HL-60 (cell line): ENCODE measurements at regions not wholly inside any gene's neighbourhood (a gene's known extent, or its start where the extent isn't known, plus 50 kb on each side); places are given as distances from the start of the nearest gene placed in this dataset.

Experiments
- DNase-seq, 2 experiments: peaks; one replicate each; pipeline ENCODE4 v3.0.0-alpha.2; 2010 to 2020; ENCODE audit warnings: low read depth in 1 of 2, low spot score in 1 of 2
- H3K27ac ChIP-seq: fragments of 250-450 bp; sonication (Bioruptor Pico); replicated peaks from 2 replicates; pipeline ENCODE4 v1.5.1; 2020; ENCODE audit warnings: mild to moderate bottlenecking, moderate library complexity
- H3K27me3 ChIP-seq: fragments of 250-450 bp; sonication (Bioruptor Pico); 2 replicates; pipeline ENCODE4 v1.5.1; 2021; ENCODE audit warnings: mild to moderate bottlenecking, moderate library complexity; ENCODE audit not compliant: insufficient read depth, poor library complexity, severe bottlenecking
- H3K4me3 ChIP-seq: replicated peaks from 2 replicates; pipeline ENCODE4 v1.5.1; 2011; ENCODE audit warnings: mild to moderate bottlenecking, control low read depth, low read length; ENCODE audit not compliant: insufficient read depth
- CTCF ChIP-seq: IDR thresholded peaks from one replicate; pipeline ENCODE4 v1.5.1; 2011; ENCODE audit warnings: low read length, control low read depth, inconsistent platforms; ENCODE audit not compliant: insufficient read depth
- GABPA ChIP-seq: IDR thresholded peaks from 2 replicates; pipeline ENCODE4 v1.6.1; 2012; ENCODE audit warnings: low read depth
- POLR2AphosphoS5 ChIP-seq: IDR thresholded peaks from 2 replicates; pipeline ENCODE4 v1.6.1; 2012; ENCODE audit warnings: low read depth
- REST ChIP-seq: IDR thresholded peaks from 2 replicates; pipeline ENCODE4 v1.6.1; 2012; ENCODE audit warnings: low read depth; ENCODE audit not compliant: insufficient replicate concordance
- SPI1 ChIP-seq: IDR thresholded peaks from 2 replicates; pipeline ENCODE4 v1.6.1; 2012; ENCODE audit warnings: low read depth, mild to moderate bottlenecking, borderline replicate concordance

GRCh38 chr3:32620611-32621310 is 50.1 kb upstream of the DYNC1LI1 start:
- Histone ChIP-seq H3K4me3 (no peak overlapping the region), H3K27ac (no peak overlapping the region), H3K27me3 (no peaks in the 10 kb centered on the region)
- TF ChIP-seq CTCF (no peak), GABPA (no peak), POLR2AphosphoS5 (no peak), REST (no peak), SPI1 (no peak)
- no peak for DNase-seq
